Testis (tissue), 2 donors: ENCODE measurements at regions not wholly inside any gene's neighbourhood (a gene's known extent, or its start where the extent isn't known, plus 50 kb on each side); places are given as distances from the start of the nearest gene placed in this dataset.

ENCODE experiments used
- DNase-seq: peaks from one replicate; pipeline ENCODE4 v3.0.0-alpha.2; 2019
- H3K27ac ChIP-seq, 2 donors: fragments of 200-600 bp; sonication (generic); one replicate each; pipeline ENCODE4 v1.5.1; 2019
- H3K27me3 ChIP-seq: fragments of 200-600 bp; sonication (generic); one replicate; pipeline ENCODE4 v1.5.1; 2019
- H3K36me3 ChIP-seq: fragments of 200-600 bp; sonication (generic); one replicate; pipeline ENCODE4 v1.5.1; 2017; ENCODE audit warnings: low read depth; ENCODE audit errors: missing control alignments
- H3K4me1 ChIP-seq: fragments of 200-600 bp; sonication (generic); one replicate; pipeline ENCODE4 v1.5.1; 2019
- H3K4me3 ChIP-seq, 2 donors: fragments of 200-600 bp; sonication (generic); one replicate each; pipeline ENCODE4 v1.5.1; 2017 to 2019
- H3K9me3 ChIP-seq: fragments of 200-600 bp; sonication (generic); one replicate; pipeline ENCODE4 v1.5.1; 2017
- CTCF ChIP-seq, 3 experiments: fragments of 450-650 bp in 2 of 3; fragments of 200-600 bp in 1 of 3; sonication (generic) in 1 of 3; IDR thresholded peaks; one replicate each; pipeline ENCODE4 v1.5.1; 2016 to 2019; ENCODE audit warnings: antibody characterized with exemption in 3 of 3, mild to moderate bottlenecking in 2 of 3, moderate library complexity in 1 of 3
- POLR2A ChIP-seq: fragments of 450-650 bp; IDR thresholded peaks from one replicate; pipeline ENCODE4 v1.6.1; 2017; ENCODE audit warnings: antibody characterized with exemption, mild to moderate bottlenecking, moderate library complexity
- WGBS, 2 donors: methylation state at CpG; one replicate each; pipeline ENCODE4 v1.1.5; 2018; 5-methylcytosine and 5-hydroxymethylcytosine counted together
- intact Hi-C: fragments of 100-400 bp; cut with DNase I; formaldehyde crosslinking; loops from one replicate; pipeline ENCODE4 v1.15.1; 2023; ENCODE audit warnings: low total_unique reads

GRCh38 chr5:164649266-164649665 lies 1143.8 kb downstream of the MAT2B start:
- TF ChIP-seq POLR2A (no peak), CTCF (IDR thresholded peaks at IDR 0.05) (no peak)

DNA sequence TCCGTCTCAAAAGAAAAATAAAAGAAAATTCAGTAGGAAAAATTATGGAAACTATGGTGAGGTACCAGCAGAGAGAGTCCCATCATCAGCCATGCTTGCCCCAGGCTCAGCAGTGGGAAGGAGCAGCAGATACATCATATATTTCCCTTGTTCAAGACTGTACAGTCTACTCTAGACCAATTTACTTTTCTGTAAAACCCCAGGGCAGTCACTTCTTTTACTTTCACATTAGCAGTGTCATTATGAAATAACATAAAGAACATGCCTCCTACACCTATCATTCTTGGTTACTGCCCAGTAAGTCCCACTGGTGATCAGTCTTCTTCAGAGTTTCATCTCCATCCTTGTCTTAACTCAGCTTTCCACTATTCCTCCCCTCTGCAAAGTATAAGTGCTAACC lies 1145.0 kb downstream of the MAT2B start:
- DNase-seq, result no peak
- Histone ChIP-seq H3K4me3 (no peak overlapping the region), H3K9me3 (no peaks in the 10 kb centered on the region), H3K27me3 (no peaks in the 10 kb centered on the region), H3K4me1 (no peaks in the 10 kb centered on the region), H3K36me3 (no peaks in the 10 kb centered on the region), H3K27ac (no peak overlapping the region)
- TF ChIP-seq CTCF (IDR thresholded peaks at IDR 0.05), result no peak
- TF ChIP-seq POLR2A, result no peak
- 89 to 93% methylated on average over 1 of the region's 1 CpG for WGBS, 2 donors
- intact Hi-C loops, result no loop called here

More at GRCh38 chr5:164649266-164649665, 1143.8 kb downstream of the MAT2B start:
- Histone ChIP-seq H3K9me3 (no peaks in the 10 kb centered on the region), H3K36me3 (no peaks in the 10 kb centered on the region), H3K27ac (no peak overlapping the region), H3K4me3 (no peak overlapping the region), H3K27me3 (no peaks in the 10 kb centered on the region), H3K4me1 (no peaks in the 10 kb centered on the region)
- DNase-seq, result no peak
- intact Hi-C loops, result no loop called here

DNA sequence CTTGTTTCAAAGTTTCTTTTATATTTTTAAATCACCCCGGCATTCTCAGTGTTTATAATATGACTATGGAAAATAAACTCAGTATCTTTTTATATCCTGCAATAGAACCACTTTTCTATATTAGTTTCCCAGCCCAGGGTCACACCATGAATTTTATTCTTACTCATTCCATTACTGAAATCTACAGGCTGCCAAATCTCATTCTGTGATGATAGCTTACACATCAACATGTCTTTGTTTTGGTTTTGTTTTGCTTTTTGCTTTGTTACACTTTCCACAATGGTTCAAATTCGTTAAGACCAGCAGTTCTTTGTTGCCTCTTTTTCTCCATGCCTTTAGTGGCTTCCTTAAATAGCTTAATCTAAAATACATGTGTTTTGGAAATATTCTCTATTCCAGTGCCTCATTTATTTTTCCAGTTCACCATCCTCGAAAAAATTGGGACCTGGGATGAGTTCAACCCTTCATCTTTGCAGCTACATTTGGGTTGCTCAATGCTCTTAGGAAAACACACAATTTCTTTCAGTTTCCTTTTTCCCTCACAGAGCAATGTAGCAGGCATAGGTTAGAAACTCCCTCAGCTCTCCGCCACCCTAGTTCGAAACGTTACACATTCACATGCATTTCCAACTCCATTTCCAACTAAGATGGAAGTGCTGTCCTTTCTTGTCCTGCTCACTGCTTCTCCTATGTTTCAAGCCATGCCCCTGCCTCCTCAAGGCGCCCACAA lies 1146.3 kb downstream of the MAT2B start:
- 78 to 86% methylated on average over 7 of the region's 7 CpGs for WGBS, 2 donors
- no peak overlapping the region for H3K4me3 ChIP-seq
- TF ChIP-seq CTCF (IDR thresholded peaks at IDR 0.05) (no peak), POLR2A (no peak)
- no peaks in the 10 kb centered on the region for H3K9me3 ChIP-seq
- H3K4me1 ChIP-seq, result no peaks in the 10 kb centered on the region
- no peaks in the 10 kb centered on the region for H3K36me3 ChIP-seq
- no peak for DNase-seq
- intact Hi-C loops, result no loop called here
- no peak overlapping the region for H3K27ac ChIP-seq
- H3K27me3 ChIP-seq, result no peaks in the 10 kb centered on the region

DNA sequence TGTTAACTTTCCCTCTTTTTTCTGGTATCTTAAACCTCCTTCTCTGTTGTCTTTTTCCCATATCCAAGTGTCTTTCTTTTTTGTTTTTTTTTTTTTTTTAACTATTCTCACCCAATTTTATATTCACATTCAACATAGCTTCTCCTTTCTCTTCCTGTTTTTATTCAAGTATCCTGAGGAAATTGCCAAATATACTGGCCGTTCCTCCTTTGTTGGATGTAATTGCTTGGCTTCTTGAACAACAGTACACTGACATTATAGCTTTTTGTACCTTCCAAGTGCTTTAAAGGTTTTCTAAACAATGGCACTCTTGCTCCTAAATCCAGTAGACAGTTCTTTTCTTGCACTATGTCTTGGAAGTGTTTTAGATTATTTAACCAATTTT lies 1146.8 kb downstream of the MAT2B start:
- TF ChIP-seq CTCF (IDR thresholded peaks at IDR 0.05) (no peak), POLR2A (no peak)
- Histone ChIP-seq H3K4me1 (no peaks in the 10 kb centered on the region), H3K4me3 (no peak overlapping the region), H3K36me3 (no peaks in the 10 kb centered on the region), H3K9me3 (no peaks in the 10 kb centered on the region), H3K27ac (no peak overlapping the region), H3K27me3 (no peaks in the 10 kb centered on the region)
- 65 to 68% methylated on average over 1 of the region's 1 CpG for WGBS, 2 donors
- DNase-seq, result no peak
- intact Hi-C loops, result no loop called here
